Fibroblast of mammary gland (primary cell): ENCODE measurements at regions not wholly inside any gene's neighbourhood (a gene's known extent, or its start where the extent isn't known, plus 50 kb on each side); places are given as distances from the start of the nearest gene placed in this dataset.

Experiments
- DNase-seq: peaks from one replicate; pipeline ENCODE4 v3.0.0-alpha.2; 2010; ENCODE audit warnings: low read depth
- H3K4me3 ChIP-seq: 2 replicates; pipeline ENCODE4 v1.5.1; 2011; ENCODE audit warnings: low read depth, mild to moderate bottlenecking, low read length, moderate library complexity; ENCODE audit not compliant: control insufficient read depth
- CTCF ChIP-seq: conservative IDR thresholded peaks from 2 replicates; pipeline ENCODE4 v1.5.1; 2011; ENCODE audit warnings: low read depth, low read length, inconsistent platforms; ENCODE audit not compliant: control insufficient read depth, insufficient read depth

- TF ChIP-seq CTCF: no peak
- no peak overlapping the region for H3K4me3 ChIP-seq
Observed at GRCh38 chr16:6841392-6841791, 491.3 kb upstream of the RBFOX1 start.

GRCh38 chr16:6837722-6838121 is 494.9 kb upstream of the RBFOX1 start:
- no peak for TF ChIP-seq CTCF
- no peak overlapping the region for H3K4me3 ChIP-seq
- no peak for DNase-seq

More at GRCh38 chr16:6841392-6841791, 491.3 kb upstream of the RBFOX1 start:
- no peak for DNase-seq

GRCh38 chr16:6836766-6837165 is 495.9 kb upstream of the RBFOX1 start:
- TF ChIP-seq CTCF: no peak
- H3K4me3 ChIP-seq: no peak overlapping the region
- no peak for DNase-seq

- TF ChIP-seq CTCF: no peak
- DNase-seq: no peak
- H3K4me3 ChIP-seq: no peak overlapping the region
Observed at GRCh38 chr16:6835941-6836340, 496.7 kb upstream of the RBFOX1 start.

GRCh38 chr16:6835516-6835915 is 497.1 kb upstream of the RBFOX1 start:
- no peak for TF ChIP-seq CTCF
- DNase-seq: no peak
- H3K4me3 ChIP-seq: no peak overlapping the region

- TF ChIP-seq CTCF: no peak
- no peak for DNase-seq
Observed at GRCh38 chr16:6828690-6829089, 504.0 kb upstream of the RBFOX1 start.

GRCh38 chr16:6827931-6828330 is 504.7 kb upstream of the RBFOX1 start:
- TF ChIP-seq CTCF: no peak
- no peak overlapping the region for H3K4me3 ChIP-seq
- DNase-seq: no peak

More at GRCh38 chr16:6828690-6829089, 504.0 kb upstream of the RBFOX1 start:
- H3K4me3 ChIP-seq: no peak overlapping the region
